LNCAP (cell line): ENCODE measurements at regions not wholly inside any gene's neighbourhood (a gene's known extent, or its start where the extent isn't known, plus 50 kb on each side); places are given as distances from the start of the nearest gene placed in this dataset.

Experiments
- CTCF ChIP-seq: fragments of 450-650 bp; IDR thresholded peaks from 2 replicates; pipeline ENCODE4 v1.5.1; 2017; ENCODE audit warnings: mild to moderate bottlenecking

GRCh38 chr5:155947394-155948062, 379.4 kb upstream of the SGCD start:
- TF ChIP-seq CTCF: no peak

- TF ChIP-seq CTCF: no peak
Measured at GRCh38 chr5:155948576-155948975, 378.4 kb upstream of the SGCD start.

- TF ChIP-seq CTCF: no peak
Measured at GRCh38 chr5:155952486-155953089, 374.4 kb upstream of the SGCD start.

- no peak for TF ChIP-seq CTCF
Measured at GRCh38 chr5:155953335-155953734, 373.6 kb upstream of the SGCD start.

GRCh38 chr5:155954701-155955445, 372.1 kb upstream of the SGCD start:
- no peak for TF ChIP-seq CTCF

GRCh38 chr5:155957884-155958283, 369.1 kb upstream of the SGCD start:
- no peak for TF ChIP-seq CTCF

GRCh38 chr5:155959082-155959481, 367.9 kb upstream of the SGCD start:
- TF ChIP-seq CTCF: no peak
